OCI-LY1 (cell line): ENCODE measurements at regions not wholly inside any gene's neighbourhood (a gene's known extent, or its start where the extent isn't known, plus 50 kb on each side); places are given as distances from the start of the nearest gene placed in this dataset.

ENCODE experiments used
- EZH2 ChIP-seq: fragments of 200-600 bp; sonication (generic), shearing (Covaris generic); IDR thresholded peaks from 2 replicates; pipeline ENCODE4 v1.8.0; 2017; ENCODE audit warnings: borderline replicate concordance, mixed run types, mild to moderate bottlenecking, antibody characterized with exemption, low read length, moderate library complexity, mixed read lengths
- TF ChIP-seq, protein P1 (sequence below): fragments of 200-600 bp; sonication (generic), shearing (Covaris generic); IDR thresholded peaks from 2 replicates; pipeline ENCODE4 v1.5.1; 2017; ENCODE audit warnings: mild to moderate bottlenecking, antibody characterized with exemption, low read length, moderate library complexity, mixed read lengths

DNA sequence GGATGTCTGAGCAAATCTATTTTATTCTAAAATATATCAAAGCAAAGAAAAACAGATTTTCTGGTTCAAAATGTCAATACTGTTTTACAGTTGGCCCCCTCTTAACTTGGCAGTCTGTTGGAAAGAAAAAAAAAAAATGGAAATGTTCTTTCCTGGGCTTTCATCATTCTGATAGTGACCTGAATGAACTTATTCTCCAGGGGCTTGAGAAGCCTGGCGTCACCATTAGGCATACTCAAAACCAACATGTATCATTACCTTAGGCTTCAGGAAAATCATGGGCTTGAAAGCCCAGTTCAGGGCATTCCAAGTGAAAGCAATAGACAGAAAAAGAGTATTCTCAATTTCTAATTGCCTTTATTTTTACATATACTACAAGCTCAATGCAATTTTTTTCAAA lies 283.7 kb upstream of the PUM3 start:
- no peak for TF ChIP-seq EZH2
- TF ChIP-seq, protein P1, sequence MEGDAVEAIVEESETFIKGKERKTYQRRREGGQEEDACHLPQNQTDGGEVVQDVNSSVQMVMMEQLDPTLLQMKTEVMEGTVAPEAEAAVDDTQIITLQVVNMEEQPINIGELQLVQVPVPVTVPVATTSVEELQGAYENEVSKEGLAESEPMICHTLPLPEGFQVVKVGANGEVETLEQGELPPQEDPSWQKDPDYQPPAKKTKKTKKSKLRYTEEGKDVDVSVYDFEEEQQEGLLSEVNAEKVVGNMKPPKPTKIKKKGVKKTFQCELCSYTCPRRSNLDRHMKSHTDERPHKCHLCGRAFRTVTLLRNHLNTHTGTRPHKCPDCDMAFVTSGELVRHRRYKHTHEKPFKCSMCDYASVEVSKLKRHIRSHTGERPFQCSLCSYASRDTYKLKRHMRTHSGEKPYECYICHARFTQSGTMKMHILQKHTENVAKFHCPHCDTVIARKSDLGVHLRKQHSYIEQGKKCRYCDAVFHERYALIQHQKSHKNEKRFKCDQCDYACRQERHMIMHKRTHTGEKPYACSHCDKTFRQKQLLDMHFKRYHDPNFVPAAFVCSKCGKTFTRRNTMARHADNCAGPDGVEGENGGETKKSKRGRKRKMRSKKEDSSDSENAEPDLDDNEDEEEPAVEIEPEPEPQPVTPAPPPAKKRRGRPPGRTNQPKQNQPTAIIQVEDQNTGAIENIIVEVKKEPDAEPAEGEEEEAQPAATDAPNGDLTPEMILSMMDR: no peak
